ENCODE measurements at regions not wholly inside any gene's neighbourhood (a gene's known extent, or its start where the extent isn't known, plus 50 kb on each side); places are given as distances from the start of the nearest gene placed in this dataset.

GRCh38 chr20:17137692-17138091, 89.1 kb upstream of the PCSK2 start:
- DNase-seq, result no peak

GRCh38 chr20:17138237-17138636, 88.6 kb upstream of the PCSK2 start:
- no peak for DNase-seq

- DNase-seq, result no peak
Observed at GRCh38 chr20:17140894-17141293, 85.9 kb upstream of the PCSK2 start.

- no peak for DNase-seq
Observed at GRCh38 chr20:17141568-17141967, 85.3 kb upstream of the PCSK2 start.

- DNase-seq, result no peak
Observed at GRCh38 chr20:17142666-17143065, 84.2 kb upstream of the PCSK2 start.

- DNase-seq, result no peak
Observed at GRCh38 chr20:17150858-17151257, 76.0 kb upstream of the PCSK2 start.

- no peak for DNase-seq
Observed at GRCh38 chr20:17155401-17155800, 71.4 kb upstream of the PCSK2 start.

GRCh38 chr20:17158701-17159100, 68.1 kb upstream of the PCSK2 start:
- DNase-seq, result no peak

GRCh38 chr20:17161673-17162481, 65.0 kb upstream of the PCSK2 start:
- DNase-seq, result no peak

GRCh38 chr20:17168026-17168612, 58.7 kb upstream of the PCSK2 start:
- no peak for DNase-seq

- DNase-seq, result no peak
Observed at GRCh38 chr20:17169585-17170136, 57.2 kb upstream of the PCSK2 start.

- DNase-seq, result no peak
Observed at GRCh38 chr20:17171746-17172280, 55.0 kb upstream of the PCSK2 start.

- DNase-seq, result no peak
Observed at GRCh38 chr20:17172836-17173516, 53.9 kb upstream of the PCSK2 start.

All from T-helper 1 cell (primary cell).